Vagina (tissue), 2 donors: ENCODE measurements at regions not wholly inside any gene's neighbourhood (a gene's known extent, or its start where the extent isn't known, plus 50 kb on each side); places are given as distances from the start of the nearest gene placed in this dataset.

Experiments
- POLR2A ChIP-seq, 2 donors: fragments of 450-650 bp; IDR thresholded peaks; one replicate each; pipeline ENCODE4 v1.6.1; 2017; ENCODE audit warnings: antibody characterized with exemption in 2 of 2, mild to moderate bottlenecking in 2 of 2, moderate library complexity in 2 of 2
- POLR2AphosphoS5 ChIP-seq, 2 donors: sonication (generic); formaldehyde crosslinking; IDR thresholded peaks; one replicate each; pipeline ENCODE4 v1.9.0; 2017; ENCODE audit warnings: antibody characterized with exemption in 2 of 2, mild to moderate bottlenecking in 2 of 2, low read depth in 1 of 2; ENCODE audit not compliant: insufficient read depth in 1 of 2
- TF ChIP-seq, protein P1 (sequence below), 3 experiments: fragments of 450-650 bp in 2 of 3; fragments of 200-600 bp in 1 of 3; sonication (generic) in 1 of 3; IDR thresholded peaks; one replicate each; pipeline ENCODE4 v1.5.1; 2017 to 2019; ENCODE audit warnings: antibody characterized with exemption in 3 of 3, mild to moderate bottlenecking in 2 of 3, moderate library complexity in 2 of 3

DNA sequence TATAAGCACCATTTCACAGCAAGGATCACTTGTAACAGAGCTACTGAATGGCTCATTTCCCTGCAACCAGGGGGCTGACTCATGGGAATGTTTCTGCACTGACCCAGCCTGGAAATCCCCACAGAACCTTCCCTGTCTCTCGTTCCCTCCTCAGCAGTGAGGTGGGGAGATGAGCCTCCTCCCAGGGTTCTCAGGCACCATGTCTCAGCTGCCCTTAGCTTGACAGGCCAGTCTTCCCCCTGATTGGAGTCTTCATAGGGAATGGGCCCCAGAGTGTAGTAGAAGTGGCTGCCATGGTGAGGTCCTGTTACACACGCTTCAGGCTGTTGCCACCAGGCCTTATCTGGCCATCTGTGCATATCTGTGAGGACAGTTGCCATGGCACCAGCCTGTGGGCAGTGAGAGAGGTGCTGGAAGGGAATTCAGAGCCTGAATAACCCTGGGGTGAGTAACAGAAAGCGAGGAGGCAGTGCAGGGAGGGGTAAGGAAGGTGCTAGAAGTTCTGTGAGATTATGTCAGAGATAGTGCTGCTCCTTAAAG lies 324.4 kb downstream of the ENC1 start:
- TF ChIP-seq, protein P1, sequence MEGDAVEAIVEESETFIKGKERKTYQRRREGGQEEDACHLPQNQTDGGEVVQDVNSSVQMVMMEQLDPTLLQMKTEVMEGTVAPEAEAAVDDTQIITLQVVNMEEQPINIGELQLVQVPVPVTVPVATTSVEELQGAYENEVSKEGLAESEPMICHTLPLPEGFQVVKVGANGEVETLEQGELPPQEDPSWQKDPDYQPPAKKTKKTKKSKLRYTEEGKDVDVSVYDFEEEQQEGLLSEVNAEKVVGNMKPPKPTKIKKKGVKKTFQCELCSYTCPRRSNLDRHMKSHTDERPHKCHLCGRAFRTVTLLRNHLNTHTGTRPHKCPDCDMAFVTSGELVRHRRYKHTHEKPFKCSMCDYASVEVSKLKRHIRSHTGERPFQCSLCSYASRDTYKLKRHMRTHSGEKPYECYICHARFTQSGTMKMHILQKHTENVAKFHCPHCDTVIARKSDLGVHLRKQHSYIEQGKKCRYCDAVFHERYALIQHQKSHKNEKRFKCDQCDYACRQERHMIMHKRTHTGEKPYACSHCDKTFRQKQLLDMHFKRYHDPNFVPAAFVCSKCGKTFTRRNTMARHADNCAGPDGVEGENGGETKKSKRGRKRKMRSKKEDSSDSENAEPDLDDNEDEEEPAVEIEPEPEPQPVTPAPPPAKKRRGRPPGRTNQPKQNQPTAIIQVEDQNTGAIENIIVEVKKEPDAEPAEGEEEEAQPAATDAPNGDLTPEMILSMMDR (IDR thresholded peaks at IDR 0.05): no peak
- TF ChIP-seq POLR2A (IDR thresholded peaks at IDR 0.05) (no peak), POLR2AphosphoS5 (IDR thresholded peaks at IDR 0.05; ENCODE audit: insufficient read depth in 1 of 2, low read depth in 1 of 2) (no peak)
